Activated T-cell treated with anti-CD3 and anti-CD28 coated beads, Interleukin-2, amount 50 U/mL, for 4 hours (primary cell): ENCODE measurements at regions not wholly inside any gene's neighbourhood (a gene's known extent, or its start where the extent isn't known, plus 50 kb on each side); places are given as distances from the start of the nearest gene placed in this dataset.
"Not testable (repeated sequence)": the region's sequence is repeated elsewhere in the genome, so short reads cannot be mapped to it uniquely, and the experiment has no call there.

Experiments used
- ATAC-seq, 2 donors: fragments of 200-7000 bp; cut with Tn5 transposase; one replicate each; pipeline ENCODE4 v1.10.0; 2021
- DNase-seq: peaks from one replicate; pipeline ENCODE4 v3.0.0-alpha.2; 2020
- H3K27me3 Mint-ChIP-seq: one replicate; pipeline ENCODE4 v1.8.0; 2021; ENCODE audit warnings: low read depth, mixed read lengths
- H3K36me3 Mint-ChIP-seq: one replicate; pipeline ENCODE4 v1.8.0; 2022; ENCODE audit warnings: mixed read lengths; ENCODE audit not compliant: insufficient read depth
- H3K4me1 Mint-ChIP-seq: one replicate; pipeline ENCODE4 v1.8.0; 2021; ENCODE audit warnings: low read depth, mixed read lengths
- H3K4me3 Mint-ChIP-seq: one replicate; pipeline ENCODE4 v1.8.0; 2021; ENCODE audit warnings: mild to moderate bottlenecking, moderate library complexity, mixed read lengths
- H3K9me3 Mint-ChIP-seq: one replicate; pipeline ENCODE4 v1.8.0; 2021; ENCODE audit warnings: mixed read lengths

- Mint-ChIP-seq H3K27me3 (no peaks in the 10 kb centered on the region), H3K36me3 (no peaks in the 10 kb centered on the region), H3K4me1 (peaks cover 6% of the 10 kb centered on the region), H3K4me3 (no peak overlapping the region), H3K9me3 (no peaks in the 10 kb centered on the region)
- no peak for DNase-seq
- no peak for ATAC-seq
Observed at GRCh38 chr14:105581551-105582341, 55.4 kb downstream of the TMEM121 start.

GRCh38 chr14:105582639-105583038, 56.3 kb downstream of the TMEM121 start:
- H3K9me3 Mint-ChIP-seq, result no peaks in the 10 kb centered on the region
- H3K4me1 Mint-ChIP-seq, result peaks cover 5% of the 10 kb centered on the region
- peak in 1 of 2 donors; percentile 28 for ATAC-seq

GRCh38 chr14:105583914-105584313, 57.5 kb downstream of the TMEM121 start:
- DNase-seq, ATAC-seq, H3K4me1 Mint-ChIP-seq, H3K36me3 Mint-ChIP-seq, H3K4me3 Mint-ChIP-seq, H3K9me3 Mint-ChIP-seq, H3K27me3 Mint-ChIP-seq: not testable (repeated sequence)

More at GRCh38 chr14:105582639-105583038, 56.3 kb downstream of the TMEM121 start:
- no peaks in the 10 kb centered on the region for H3K36me3 Mint-ChIP-seq
- H3K27me3 Mint-ChIP-seq, result no peaks in the 10 kb centered on the region
- no peak for DNase-seq
- no peak overlapping the region for H3K4me3 Mint-ChIP-seq

- not testable (repeated sequence) for H3K4me3 Mint-ChIP-seq, H3K9me3 Mint-ChIP-seq, H3K36me3 Mint-ChIP-seq, H3K27me3 Mint-ChIP-seq, DNase-seq, ATAC-seq, H3K4me1 Mint-ChIP-seq
Observed at GRCh38 chr14:105585290-105585689, 58.9 kb downstream of the TMEM121 start.

DNA sequence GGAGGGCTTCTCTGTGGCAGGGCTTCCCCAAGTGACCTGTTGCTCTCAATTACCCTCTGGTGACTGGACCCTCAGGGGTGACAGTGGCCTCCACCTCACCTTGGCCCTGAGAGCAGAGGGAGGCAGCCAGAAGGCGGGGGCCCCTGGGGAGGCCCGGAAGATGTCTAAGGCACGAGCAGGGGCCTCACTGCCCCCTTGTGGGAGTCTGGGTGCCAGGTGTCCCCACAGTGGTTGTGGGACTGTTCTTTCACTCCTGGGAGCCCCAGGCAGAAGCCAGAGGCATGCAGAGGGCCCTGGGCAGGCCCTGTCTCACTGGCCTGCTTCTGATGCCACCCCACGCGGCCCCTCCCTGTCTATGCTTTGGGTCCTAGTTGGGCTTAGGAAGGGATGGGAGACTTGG, 59.3 kb downstream of the TMEM121 start:
- not testable (repeated sequence) for H3K4me1 Mint-ChIP-seq, H3K4me3 Mint-ChIP-seq, DNase-seq, H3K36me3 Mint-ChIP-seq, H3K27me3 Mint-ChIP-seq, H3K9me3 Mint-ChIP-seq, ATAC-seq

DNA sequence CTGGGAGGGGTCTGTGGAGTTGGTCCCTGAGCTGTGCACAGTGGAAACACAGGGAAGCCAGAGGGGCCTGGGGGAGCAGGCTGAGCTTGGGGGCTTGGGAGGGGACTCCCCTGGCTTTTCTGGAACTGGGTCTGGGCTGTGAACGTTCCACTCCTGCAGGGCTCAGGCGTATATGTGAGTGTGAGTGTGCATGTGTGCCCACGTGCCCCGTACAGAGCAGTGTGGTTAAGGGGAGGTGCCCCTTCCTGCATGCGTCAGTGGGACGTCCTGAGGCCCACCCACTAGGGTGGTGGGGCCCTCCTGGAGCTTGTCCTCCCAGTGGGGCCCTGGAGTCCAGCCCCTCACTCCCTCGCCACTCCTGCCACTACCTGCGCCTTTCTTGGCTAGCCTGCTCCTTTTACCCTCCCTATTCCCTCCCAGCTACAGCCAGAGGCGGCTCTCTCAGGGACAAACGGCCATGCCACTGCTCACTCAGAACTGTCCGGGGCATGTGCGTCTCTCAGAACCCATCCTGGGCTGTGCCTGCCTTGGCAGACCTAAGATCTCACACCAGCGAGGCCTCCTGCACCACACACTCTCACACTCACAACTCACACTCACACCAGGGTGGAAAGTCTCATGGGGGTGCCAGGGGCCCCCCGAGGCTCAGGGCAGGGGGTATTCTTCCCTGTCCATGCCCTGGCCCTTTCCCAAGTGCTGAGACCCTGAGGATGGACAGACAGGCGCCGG, 59.9 kb downstream of the TMEM121 start:
- ATAC-seq, H3K27me3 Mint-ChIP-seq, H3K4me1 Mint-ChIP-seq, H3K4me3 Mint-ChIP-seq, DNase-seq, H3K9me3 Mint-ChIP-seq, H3K36me3 Mint-ChIP-seq: not testable (repeated sequence)

DNA sequence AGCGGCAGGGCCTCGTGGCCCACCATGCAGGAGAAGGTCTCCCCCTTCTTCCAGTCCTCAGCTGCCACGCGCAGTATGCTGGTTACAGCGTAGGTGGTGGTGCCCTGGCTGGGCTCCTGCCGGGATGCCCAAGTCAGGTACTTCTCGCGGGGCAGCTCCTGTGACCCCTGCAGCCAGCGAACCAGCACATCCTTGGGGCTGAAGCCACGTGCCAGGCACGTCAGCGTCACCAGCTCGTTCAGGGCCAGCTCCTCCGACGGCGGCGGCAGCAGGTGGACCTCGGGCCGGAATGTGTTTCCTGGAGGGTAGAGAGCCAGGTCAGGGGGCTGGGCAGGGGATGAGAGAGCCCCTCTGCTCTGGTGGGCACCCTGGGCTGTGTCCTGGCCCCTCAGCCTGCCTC, 60.7 kb downstream of the TMEM121 start:
- not testable (repeated sequence) for DNase-seq, H3K4me3 Mint-ChIP-seq, H3K27me3 Mint-ChIP-seq, H3K36me3 Mint-ChIP-seq, ATAC-seq, H3K9me3 Mint-ChIP-seq, H3K4me1 Mint-ChIP-seq

DNA sequence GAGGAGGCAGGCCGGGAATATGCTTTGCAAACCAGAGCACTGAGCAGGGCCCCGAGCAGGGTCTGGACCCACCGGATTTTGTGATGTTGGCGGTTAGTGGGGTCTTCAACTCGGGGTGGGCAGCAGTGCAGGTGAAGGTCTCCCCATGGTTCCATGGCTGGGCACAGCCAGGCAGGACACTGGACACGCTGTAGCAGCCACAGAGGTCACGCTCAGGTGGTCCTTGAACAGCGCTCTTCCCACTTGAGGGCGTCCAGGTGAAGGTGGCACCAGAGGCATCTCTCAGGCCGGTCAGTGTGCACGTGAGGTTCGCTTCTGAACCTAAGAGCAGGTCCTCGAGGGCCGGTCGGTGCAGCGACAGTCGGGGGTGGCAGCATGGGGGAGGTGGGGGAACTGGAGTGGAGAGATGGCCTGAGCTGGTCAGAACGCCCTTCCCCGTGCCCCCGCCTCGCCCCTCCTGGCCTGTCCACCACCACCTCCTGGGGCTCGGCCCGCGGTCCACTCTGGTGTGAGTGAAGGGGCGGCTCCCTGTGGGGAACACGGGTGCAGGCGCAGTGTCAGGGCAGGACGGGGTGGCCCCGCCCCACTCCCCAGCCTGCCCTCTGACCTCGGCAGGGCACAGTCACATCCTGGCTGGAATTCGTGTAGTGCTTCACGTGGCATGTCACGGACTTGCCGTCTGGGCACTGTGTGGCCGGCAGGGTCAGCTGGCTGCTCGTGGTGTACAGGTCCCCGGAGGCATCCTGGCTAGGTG, 61.3 kb downstream of the TMEM121 start:
- H3K4me1 Mint-ChIP-seq, H3K9me3 Mint-ChIP-seq, H3K4me3 Mint-ChIP-seq, DNase-seq, ATAC-seq, H3K36me3 Mint-ChIP-seq, H3K27me3 Mint-ChIP-seq: not testable (repeated sequence)

- Mint-ChIP-seq H3K9me3 (no peaks in the 10 kb centered on the region), H3K4me3 (no peak overlapping the region), H3K4me1 (no peaks in the 10 kb centered on the region), H3K27me3 (no peaks in the 10 kb centered on the region), H3K36me3 (no peaks in the 10 kb centered on the region)
- DNase-seq (no peak), ATAC-seq (no peak)
Observed at GRCh38 chr14:105588236-105588860, 62.0 kb downstream of the TMEM121 start.

DNA sequence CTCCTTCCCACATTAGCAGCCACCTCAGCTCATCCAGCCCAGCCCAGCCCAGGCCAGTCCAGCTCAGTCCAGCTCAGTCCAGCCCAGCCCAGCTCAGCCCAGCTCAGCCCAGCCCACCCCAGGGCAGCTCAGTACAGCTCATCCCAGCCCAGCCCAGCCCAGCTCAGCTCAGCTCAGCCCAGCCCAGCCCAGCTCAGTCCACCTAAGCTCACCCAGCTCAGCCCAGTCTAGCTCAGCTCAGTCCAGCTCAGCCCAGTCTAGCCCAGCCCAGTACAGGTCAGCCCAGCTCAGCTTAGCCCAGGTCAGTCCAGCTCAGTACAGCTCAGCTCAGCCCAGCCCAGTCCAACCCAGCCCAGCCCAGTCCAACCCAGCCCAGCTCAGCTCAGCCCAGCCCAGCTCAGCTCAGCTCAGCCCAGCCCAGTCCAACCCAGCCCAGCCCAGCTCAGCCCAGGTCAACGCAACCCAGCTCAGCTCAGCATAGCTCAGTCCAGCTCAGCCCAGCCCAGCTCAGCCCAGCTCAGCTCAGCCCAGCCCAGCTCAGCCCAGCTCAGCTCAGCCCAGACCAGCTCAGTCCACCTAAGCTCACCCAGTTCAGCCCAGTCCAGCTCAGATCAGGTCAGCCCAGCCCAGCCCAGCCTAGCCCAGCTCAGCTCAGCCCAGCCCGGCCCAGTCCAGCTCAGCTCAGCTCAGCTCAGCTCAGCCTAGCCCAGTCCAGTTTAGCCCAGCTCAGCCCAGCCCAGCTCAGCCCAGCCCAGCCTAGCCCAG, 63.0 kb downstream of the TMEM121 start:
- Mint-ChIP-seq H3K9me3 (no peaks in the 10 kb centered on the region), H3K4me3 (no peak overlapping the region), H3K4me1 (no peaks in the 10 kb centered on the region), H3K27me3 (no peaks in the 10 kb centered on the region), H3K36me3 (no peaks in the 10 kb centered on the region)
- DNase-seq (no peak), ATAC-seq (peak in 1 of 2 donors; percentile 24)

DNA sequence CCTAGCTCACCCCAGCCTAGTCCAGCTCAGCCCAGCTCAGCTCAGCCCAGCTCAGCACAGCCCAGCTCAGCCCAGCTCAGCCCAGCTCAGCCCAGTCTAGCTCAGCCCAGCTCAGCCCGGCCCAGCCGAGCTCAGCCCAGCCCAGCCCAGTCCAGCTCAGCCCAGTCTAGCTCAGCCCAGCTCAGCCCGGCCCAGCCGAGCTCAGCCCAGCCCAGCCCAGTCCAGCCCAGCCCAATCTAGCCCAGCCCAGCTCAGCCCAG, 63.5 kb downstream of the TMEM121 start:
- H3K36me3 Mint-ChIP-seq, H3K27me3 Mint-ChIP-seq, H3K4me3 Mint-ChIP-seq, DNase-seq, H3K9me3 Mint-ChIP-seq, ATAC-seq, H3K4me1 Mint-ChIP-seq: not testable (repeated sequence)

DNA sequence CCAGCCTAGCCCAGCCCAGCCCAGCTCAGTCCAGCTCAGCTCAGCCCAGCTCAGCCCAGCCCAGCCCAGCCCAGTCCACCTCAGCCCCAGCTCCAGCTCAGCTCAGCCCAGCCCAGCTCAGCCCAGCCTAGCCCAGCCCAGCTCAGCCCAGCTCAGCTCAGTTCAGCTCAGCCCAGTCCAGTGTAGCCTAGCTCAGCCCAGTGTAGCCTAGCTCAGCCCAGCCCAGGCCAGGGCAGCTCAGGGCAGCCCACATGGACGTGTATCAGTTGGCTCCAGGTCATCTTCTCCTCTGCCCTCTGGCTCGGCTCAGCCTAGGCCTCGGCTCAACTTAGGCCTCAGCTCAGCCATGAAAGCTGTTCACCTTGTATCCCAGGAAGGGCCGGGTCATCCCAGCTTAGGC, 64.7 kb downstream of the TMEM121 start:
- no peak for ATAC-seq
- no peak for DNase-seq
- Mint-ChIP-seq H3K4me3 (no peak overlapping the region), H3K9me3 (no peaks in the 10 kb centered on the region), H3K36me3 (no peaks in the 10 kb centered on the region), H3K4me1 (no peaks in the 10 kb centered on the region), H3K27me3 (no peaks in the 10 kb centered on the region)

- not testable (repeated sequence) for ATAC-seq, DNase-seq, H3K4me1 Mint-ChIP-seq, H3K36me3 Mint-ChIP-seq, H3K9me3 Mint-ChIP-seq, H3K27me3 Mint-ChIP-seq, H3K4me3 Mint-ChIP-seq
Observed at GRCh38 chr14:105591792-105592341, 65.5 kb downstream of the TMEM121 start.

- H3K36me3 Mint-ChIP-seq, ATAC-seq, H3K9me3 Mint-ChIP-seq, DNase-seq, H3K27me3 Mint-ChIP-seq, H3K4me3 Mint-ChIP-seq, H3K4me1 Mint-ChIP-seq: not testable (repeated sequence)
Observed at GRCh38 chr14:105592646-105593045, 66.3 kb downstream of the TMEM121 start.
